A549 (cell line): ENCODE measurements at regions not wholly inside any gene's neighbourhood (a gene's known extent, or its start where the extent isn't known, plus 50 kb on each side); places are given as distances from the start of the nearest gene placed in this dataset.

Source experiments
- EP300 ChIP-seq, 2 experiments: fragments of >200 bp; sonication (Bioruptor Twin); formaldehyde crosslinking; IDR thresholded peaks; 2 replicates in 1 of 2; 3 replicates in 1 of 2; pipeline ENCODE4 v1.6.1; 2016 to 2017
- GATA3 ChIP-seq: IDR thresholded peaks from 2 replicates; pipeline ENCODE4 v1.6.1; 2012; ENCODE audit warnings: borderline replicate concordance
- JUN ChIP-seq, 2 experiments: fragments of >200 bp; sonication (Bioruptor Twin); formaldehyde crosslinking; IDR thresholded peaks; 2 replicates in 1 of 2; 3 replicates in 1 of 2; pipeline ENCODE4 v1.6.1; 2016 to 2017
- KDM5A ChIP-seq: fragments of 200-600 bp; sonication (generic); IDR thresholded peaks from 2 replicates; pipeline ENCODE4 v1.6.1; 2016; ENCODE audit warnings: antibody characterized with exemption, mild to moderate bottlenecking
- RAD21 ChIP-seq, 2 experiments: fragments of >200 bp in 1 of 2; sonication (Bioruptor Twin) in 1 of 2; formaldehyde crosslinking in 1 of 2; IDR thresholded peaks in 1 of 2; conservative IDR thresholded peaks in 1 of 2; 2 replicates in 1 of 2; 3 replicates in 1 of 2; pipeline ENCODE4 v1.6.1; 2012 to 2018; ENCODE audit warnings: inconsistent platforms in 1 of 2
- REST ChIP-seq: fragments of 200-600 bp; sonication (generic); IDR thresholded peaks from 2 replicates; pipeline ENCODE4 v1.6.1; 2016; ENCODE audit warnings: antibody characterized with exemption, mild to moderate bottlenecking, moderate library complexity
- RFX5 ChIP-seq: fragments of 450-650 bp; IDR thresholded peaks from 2 replicates; pipeline ENCODE4 v1.7.1; 2014; ENCODE audit warnings: antibody characterized with exemption, mild to moderate bottlenecking, moderate library complexity
- TP53 ChIP-seq: fragments of 250-450 bp; sonication (Bioruptor Pico); IDR thresholded peaks from 2 replicates; pipeline ENCODE4 v1.5.0; 2021; ENCODE audit warnings: mild to moderate bottlenecking, moderate library complexity
- TF ChIP-seq, protein P1 (sequence below): fragments of >200 bp; sonication (Bioruptor Twin); formaldehyde crosslinking; IDR thresholded peaks from 3 replicates; pipeline ENCODE4 v1.5.1; 2016
- TF ChIP-seq, protein P2 (sequence below): IDR thresholded peaks from 2 replicates; pipeline ENCODE4 v1.6.1; 2012

- TF ChIP-seq TP53 (CRISPR knock-in tag) (no peak), EP300 (IDR thresholded peaks at IDR 0.05) (no peak), GATA3 (no peak), REST (no peak), RAD21 (conservative IDR thresholded peaks at IDR 0.05 in 1 of 2, IDR thresholded peaks at IDR 0.05 in 1 of 2) (no peak), RFX5 (no peak), JUN (IDR thresholded peaks at IDR 0.05) (no peak), KDM5A (no peak)
- TF ChIP-seq, protein P1, sequence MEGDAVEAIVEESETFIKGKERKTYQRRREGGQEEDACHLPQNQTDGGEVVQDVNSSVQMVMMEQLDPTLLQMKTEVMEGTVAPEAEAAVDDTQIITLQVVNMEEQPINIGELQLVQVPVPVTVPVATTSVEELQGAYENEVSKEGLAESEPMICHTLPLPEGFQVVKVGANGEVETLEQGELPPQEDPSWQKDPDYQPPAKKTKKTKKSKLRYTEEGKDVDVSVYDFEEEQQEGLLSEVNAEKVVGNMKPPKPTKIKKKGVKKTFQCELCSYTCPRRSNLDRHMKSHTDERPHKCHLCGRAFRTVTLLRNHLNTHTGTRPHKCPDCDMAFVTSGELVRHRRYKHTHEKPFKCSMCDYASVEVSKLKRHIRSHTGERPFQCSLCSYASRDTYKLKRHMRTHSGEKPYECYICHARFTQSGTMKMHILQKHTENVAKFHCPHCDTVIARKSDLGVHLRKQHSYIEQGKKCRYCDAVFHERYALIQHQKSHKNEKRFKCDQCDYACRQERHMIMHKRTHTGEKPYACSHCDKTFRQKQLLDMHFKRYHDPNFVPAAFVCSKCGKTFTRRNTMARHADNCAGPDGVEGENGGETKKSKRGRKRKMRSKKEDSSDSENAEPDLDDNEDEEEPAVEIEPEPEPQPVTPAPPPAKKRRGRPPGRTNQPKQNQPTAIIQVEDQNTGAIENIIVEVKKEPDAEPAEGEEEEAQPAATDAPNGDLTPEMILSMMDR: no peak
- TF ChIP-seq, protein P2, sequence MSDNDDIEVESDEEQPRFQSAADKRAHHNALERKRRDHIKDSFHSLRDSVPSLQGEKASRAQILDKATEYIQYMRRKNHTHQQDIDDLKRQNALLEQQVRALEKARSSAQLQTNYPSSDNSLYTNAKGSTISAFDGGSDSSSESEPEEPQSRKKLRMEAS: no peak
These were observed 556.6 kb upstream of the SALL1 start for GRCh38 chr16:51707666-51708065.
